GM03348 (cell line): ENCODE measurements at regions not wholly inside any gene's neighbourhood (a gene's known extent, or its start where the extent isn't known, plus 50 kb on each side); places are given as distances from the start of the nearest gene placed in this dataset.

Experiments
- DNase-seq: peaks from one replicate; pipeline ENCODE4 v3.0.0; 2012; ENCODE audit warnings: low spot score

DNA sequence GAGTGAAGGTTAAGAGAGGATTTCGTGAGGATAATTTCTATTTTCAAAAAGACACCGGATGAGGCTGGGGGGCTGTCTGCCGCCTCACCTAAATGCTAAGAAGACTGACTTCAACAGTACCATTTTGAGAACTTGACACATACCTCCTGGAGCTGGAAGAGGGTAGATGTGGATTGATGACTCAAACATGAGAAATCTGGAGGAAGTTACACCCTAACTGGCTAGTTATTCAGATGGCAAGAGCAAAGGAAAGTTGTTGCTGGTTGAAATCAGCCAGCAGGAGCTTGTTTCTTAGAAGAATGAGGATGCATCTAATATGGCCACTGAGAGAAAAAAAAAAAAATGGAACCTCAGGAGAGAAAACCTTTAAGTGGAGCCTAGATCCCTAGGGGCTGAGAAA, 76.2 kb upstream of the KIAA1217 start:
- DNase-seq, result peak; percentile 15

DNA sequence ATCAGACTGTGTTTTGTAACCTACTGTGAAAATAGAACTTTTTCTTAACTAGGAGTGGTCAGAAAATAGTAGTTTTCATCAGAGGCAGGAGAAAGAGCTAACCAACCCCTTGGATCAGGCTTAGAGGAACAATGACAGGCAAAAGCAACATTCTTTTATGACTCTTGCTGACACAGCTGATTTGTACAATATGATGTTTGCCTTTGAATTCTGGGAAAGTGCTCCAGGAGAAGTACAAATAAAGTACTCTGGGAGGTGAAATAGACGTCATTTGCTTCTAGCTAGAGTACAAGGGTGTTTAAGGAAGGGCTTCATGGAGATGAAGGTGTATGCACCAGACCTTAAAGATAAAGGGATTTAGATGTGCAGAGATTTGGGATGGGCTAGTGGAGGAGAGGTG, 75.1 kb upstream of the KIAA1217 start:
- DNase-seq, result no peak

DNA sequence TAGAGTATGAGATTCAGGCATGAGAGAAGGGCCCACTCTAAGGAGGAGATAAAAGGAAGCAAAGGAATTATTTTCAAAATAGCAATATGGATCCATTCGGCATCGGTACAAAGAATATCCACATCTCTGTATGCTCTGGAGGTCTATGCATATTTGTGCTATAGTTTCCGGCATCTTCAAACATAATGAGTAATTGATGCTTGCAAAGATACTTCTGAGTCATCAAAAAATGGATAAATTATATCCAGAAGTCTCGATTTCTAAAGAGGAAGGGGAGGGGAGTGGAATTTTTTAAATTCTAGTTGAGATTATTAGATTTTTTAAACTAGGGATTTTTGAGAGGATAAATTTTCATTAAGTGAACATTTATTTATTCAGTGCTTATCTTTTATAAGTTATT, 72.9 kb upstream of the KIAA1217 start:
- no peak for DNase-seq

DNA sequence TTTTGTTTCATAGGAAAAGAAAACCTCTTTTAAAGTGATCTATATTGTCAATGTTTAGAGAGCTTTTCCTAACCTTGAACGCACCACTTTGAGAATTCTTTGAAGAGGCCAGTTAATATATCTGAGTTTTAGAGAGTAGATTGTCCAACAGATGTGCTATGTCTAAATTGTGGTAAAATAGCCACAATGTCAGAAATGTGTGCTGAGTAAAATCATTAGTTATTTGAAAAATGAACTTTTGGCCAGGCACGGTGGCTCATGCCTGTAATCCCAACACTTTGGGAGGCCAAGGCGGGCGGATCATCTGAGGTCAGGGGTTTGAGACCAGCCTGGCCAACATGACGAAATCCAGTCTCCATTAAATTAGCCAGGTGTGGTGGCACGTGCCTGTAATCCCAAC, 61.6 kb upstream of the KIAA1217 start:
- no peak for DNase-seq

DNA sequence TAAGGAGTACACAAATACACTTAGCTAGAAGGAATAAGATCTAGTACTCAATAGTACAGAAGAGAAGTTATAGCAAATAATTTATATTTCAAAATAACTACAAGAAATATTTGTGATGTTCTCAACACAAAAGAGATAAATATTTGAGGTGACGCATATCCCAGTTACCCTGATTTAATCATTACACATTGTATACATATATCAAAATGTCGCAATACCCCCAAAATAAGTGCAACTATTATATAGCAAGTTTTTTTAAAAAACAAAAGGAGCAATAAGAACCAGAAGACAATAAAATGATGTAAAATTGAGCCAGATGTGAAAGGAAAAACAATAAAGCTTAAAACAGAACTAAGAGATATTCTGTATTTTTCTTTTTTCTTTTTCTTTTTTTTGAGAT, 59.3 kb upstream of the KIAA1217 start:
- no peak for DNase-seq

DNA sequence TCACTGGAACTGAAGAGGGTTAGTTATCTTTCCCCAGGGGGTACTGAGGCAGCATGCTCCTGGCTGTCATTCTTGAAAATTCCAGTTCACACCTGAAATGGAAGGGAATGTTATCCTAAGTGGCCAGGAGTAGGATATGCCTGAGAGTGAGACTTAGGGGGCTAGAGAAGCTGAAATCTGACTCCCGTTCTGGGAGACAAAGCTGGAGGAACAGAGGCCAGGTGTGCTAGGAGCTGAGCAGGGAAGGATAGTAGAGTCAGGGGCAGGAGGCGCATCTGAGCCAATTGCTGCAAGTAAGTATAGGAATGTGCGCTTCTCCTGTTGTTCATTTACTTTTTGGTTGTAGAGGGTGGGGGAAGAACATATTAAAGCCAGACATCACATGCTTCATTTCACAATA, 58.1 kb upstream of the KIAA1217 start:
- no peak for DNase-seq

DNA sequence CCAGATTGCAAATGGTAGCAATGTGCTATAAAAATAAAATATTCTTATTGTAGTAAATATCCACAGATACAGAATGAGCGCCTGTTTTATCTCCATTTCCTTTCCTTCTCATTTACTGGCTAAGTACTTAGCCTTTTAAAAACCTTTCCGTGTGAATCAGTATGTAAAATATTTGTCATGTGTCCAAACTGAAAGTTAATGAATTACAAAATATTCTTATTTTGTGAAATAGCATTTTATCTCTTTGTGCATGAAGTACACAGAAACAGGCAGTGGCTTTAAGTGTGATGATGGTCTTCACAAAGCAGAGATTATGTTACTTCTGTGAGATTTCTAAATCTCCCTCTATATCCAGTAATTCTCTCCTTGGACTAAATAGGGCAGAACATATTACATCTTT, 56.7 kb upstream of the KIAA1217 start:
- DNase-seq, result no peak

DNA sequence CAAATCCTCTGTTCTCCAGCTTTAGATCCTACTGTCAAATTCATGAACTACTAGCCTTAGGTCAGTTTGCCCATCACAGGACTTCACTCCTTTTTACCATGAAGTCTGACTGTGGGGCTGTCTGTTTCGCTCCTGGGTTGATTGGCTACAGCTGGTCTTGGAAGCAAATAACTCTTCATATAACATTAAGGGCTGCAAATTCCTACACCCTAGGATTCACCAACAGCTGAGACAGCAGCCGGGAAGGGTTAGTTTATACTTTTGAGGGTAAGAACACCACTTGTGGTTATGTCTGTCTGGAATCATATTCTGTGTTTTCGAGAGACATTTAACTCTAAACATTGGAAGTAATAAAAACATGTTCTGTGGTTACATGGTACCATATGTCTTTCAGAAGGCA, 55.9 kb upstream of the KIAA1217 start:
- DNase-seq, result no peak

DNA sequence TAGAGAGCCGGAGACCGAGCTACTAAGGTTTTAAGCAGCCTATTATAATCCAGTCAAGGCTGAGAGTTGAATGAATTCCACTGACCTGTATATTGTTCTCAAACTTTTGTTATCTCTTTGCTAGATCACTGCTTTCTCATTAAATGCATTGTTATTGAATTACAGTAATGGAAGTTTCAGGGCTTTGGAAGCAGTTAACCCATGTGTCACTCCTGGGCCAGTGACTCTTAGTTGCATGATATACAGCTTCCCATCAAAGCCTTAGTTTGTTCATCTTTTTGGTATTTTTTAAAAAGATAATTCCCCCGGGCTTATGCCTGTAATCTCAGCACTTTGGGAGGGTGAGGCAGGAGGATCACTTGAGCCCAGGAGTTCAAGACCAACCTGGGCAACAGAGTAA, 55.4 kb upstream of the KIAA1217 start:
- no peak for DNase-seq

DNA sequence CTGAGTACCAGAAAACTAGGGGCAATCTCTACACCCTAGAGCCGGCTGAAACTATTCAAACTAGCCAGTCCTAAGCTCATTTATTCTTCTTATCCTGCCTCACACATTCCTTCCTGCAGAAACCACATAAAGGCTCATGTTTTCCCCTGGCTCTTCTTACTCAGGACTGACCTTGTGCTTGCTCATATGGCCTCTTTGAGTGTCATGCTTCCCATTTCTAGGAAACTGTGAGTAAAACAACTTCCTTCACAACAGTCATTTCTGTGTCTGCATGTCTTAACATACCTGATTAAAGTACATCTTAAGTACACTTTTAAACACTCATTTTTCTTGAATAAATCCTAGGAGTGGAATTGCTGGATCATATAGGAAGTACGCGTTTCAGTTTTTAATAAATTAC, 52.3 kb upstream of the KIAA1217 start:
- no peak for DNase-seq

DNA sequence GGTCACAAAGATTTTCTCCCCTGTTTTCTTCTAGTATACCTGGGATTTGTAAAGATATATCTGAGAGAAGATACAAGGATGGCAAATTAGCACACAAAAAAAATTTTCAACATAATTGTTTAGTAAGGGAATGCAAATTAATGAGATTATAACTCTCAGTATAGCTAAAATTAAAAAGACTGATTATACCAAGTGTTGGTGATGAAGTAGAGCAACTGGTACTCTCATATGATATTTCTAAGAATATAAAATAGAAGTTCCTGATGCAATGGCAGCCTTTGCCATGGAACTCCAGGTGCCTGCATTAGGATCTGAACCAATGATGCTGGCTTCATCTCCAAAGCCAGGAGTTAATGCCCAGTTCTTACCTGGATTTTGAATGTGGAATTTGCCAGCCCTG, 51.4 kb upstream of the KIAA1217 start:
- no peak for DNase-seq
